Stimulated activated CD8-positive, alpha-beta memory T cell treated with anti-CD3 and anti-CD28 coated beads, Interleukin-4, amount 100 ng/mL, for 1 hour (primary cell): ENCODE measurements at regions not wholly inside any gene's neighbourhood (a gene's known extent, or its start where the extent isn't known, plus 50 kb on each side); places are given as distances from the start of the nearest gene placed in this dataset.

Experiments
- DNase-seq, 2 donors: peaks; one replicate each; pipeline ENCODE4 v3.0.0-alpha.2; 2020; ENCODE audit warnings: low read depth in 2 of 2, low spot score in 1 of 2

DNA sequence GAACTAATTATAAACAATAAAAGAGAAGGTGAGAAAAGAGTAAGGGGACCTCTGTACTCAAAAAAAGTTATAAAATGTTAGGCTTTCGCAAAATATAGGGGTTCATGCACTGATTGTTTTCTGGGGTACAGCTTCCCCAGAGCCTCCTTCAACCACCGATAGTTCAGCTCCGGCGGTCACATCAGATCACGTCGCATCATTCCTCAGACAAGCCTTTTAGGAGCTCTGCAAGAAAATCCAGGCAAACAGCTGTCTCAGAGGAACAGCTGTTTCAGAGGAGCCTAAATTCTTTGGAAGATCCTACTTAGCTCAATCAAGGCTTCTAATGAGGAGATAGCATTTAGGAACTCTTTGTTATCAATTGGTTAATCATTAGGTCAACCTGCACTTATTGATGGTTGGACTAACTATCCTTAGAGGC lies 78.7 kb downstream of the MYCN start:
- DNase-seq, result no peak

DNA sequence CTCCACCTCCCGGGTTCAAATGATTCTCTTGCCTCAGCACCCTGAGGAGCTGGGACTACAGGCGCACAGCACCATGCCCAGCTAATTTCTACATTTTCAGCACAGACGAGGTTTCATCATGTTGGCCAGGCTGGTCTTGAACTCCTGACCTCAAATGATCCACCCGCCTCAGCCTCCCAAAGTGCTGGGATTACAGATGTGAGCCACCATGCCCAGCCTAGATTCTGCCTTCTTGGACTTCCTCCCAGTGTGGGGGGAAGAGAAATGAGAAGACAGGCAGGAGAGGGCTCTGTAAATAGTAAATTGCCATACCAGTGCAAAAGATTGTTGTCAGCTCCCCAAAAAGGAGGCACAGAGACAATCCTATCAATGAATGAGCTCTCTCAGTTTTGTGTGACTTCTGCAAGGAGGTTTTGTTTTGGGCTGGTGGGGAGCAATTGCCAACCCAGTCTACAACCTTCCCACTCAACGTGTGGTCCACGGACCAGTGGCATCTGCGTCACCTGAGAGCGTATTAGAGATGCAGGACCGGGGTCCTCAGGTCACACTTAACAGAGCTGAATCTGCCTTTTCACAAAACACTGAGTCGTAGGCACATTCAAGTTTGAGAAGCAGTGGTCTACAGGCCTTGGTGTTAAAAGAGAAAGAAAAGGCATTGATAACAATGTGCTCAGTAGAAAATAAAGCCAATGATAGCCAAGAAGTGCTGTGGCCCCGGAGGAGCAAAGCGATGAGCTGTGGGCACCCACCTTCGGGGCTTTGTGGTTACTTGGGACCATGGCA lies 78.1 kb downstream of the MYCN start:
- DNase-seq, result no peak

DNA sequence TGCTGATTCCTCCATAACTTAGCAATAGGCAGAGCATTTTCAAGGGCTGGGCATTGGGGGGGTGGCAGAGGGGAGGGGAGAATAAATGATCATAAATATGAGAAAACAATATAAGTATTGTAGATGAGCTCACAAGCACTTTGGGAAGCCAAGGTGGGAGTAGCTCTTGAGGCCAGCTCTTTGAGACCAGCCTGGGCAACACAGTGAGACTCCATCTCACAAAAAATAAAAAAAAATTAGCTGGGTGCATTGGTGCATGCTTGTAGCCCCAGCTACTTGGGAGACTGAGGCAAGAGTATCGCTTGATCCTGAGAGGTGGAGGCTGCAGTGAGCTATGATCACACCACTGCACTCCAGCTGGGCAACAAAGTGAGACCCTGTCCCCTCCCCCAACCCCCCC lies 75.9 kb downstream of the MYCN start:
- DNase-seq, result no peak

DNA sequence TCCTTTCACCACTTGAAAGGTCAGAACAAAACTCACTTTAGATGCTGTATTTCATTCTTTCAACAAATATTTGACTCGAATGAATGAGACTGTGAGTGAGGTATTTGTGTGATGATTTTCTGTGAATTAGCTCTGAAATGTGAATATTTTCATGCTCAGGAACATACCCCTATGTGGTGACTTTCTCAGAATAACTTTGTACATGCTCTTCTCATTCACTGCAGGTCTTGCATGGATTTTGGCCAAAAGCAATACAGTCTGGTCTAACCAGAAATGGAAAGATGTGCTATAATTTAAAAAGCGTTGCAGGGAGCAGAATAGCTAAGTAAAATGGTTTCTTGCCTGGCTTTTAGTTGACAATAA lies 75.5 kb downstream of the MYCN start:
- no peak for DNase-seq

DNA sequence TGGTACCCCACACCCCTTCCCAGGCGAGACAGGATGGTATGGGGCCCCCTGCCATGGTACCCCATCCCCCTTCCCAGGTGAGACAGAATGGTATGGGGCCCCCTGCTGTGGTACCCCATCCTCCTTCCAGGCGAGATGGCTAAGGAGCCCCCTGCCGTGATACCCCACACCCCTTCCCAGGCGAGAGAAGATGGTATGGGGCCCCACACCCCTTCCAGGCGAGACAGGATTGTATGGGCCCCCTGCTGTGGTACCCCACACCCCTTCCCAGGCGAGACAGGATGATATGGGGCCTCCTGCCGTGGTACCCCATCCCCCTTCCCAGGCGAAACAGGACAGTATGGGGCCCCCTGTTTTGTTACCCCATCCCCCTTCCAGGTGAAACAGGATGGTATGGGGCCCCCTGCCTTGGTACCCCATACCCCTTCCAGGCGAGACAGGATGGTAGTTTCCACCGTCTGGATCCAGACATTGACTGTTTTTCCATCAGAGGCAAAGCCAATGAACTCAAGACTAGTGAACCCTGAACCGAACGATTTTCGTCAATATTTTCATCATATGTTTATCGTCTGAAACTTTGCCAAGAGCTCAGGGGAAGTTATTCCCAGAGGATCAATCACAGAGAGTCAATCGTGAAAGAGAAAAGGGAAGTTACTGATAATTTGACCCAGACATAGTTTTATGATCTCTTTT lies 75.0 kb downstream of the MYCN start:
- DNase-seq, result no peak

DNA sequence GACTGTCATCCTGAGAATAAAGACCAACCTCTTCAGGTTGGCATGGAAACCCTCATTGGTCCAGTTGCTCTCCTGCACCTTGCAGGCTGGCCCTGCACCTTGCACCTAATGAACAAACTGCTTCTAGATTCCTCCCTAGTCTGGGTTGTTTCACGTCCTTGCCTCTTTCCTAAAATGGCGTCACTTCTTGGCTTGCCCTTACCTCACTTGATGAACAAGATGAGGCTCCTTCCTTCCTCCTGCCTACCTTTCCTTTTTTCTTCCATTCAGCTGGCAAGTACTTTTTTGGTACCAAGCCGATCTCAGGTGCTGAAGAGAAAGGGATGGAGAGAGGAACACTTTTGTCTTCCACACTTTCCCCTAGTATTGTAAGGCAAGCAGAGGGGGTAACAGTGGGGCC lies 74.5 kb downstream of the MYCN start:
- DNase-seq, result no peak

DNA sequence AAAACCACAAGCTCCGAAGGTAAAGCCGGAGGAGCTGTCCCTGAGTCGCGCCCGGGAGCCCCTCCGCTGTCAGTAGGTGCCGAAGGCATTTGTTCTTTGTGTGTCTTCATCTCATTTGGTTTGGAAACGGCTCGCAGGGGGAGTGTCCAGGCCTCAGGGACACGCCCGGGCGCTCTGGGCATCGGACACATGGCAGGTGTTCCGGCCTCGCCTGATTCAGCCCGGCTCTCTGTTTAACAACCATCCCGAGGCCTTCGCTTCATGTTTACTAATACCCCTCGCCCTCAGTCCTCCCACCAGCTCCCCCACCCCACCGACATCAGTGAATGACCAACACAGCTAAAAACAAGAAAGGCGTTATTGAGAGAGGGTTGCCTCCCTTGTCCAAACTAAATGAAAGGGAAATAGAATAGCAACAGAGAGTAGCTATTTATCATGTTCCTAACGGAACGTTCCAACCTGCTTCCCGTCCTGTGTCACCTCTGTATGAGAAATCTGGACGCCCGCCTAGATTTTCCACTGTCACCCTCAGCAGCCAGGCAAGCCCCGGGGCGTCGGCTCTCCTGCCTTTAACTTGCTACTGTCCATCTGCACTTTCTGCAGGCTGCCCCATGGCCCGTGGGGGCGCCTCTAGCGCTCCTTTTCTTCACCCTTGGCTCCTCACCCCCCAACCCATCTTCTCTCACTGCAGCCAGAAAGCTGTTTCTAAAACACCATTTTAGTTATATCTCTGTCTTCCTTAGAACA lies 73.9 kb downstream of the MYCN start:
- DNase-seq, result no peak

DNA sequence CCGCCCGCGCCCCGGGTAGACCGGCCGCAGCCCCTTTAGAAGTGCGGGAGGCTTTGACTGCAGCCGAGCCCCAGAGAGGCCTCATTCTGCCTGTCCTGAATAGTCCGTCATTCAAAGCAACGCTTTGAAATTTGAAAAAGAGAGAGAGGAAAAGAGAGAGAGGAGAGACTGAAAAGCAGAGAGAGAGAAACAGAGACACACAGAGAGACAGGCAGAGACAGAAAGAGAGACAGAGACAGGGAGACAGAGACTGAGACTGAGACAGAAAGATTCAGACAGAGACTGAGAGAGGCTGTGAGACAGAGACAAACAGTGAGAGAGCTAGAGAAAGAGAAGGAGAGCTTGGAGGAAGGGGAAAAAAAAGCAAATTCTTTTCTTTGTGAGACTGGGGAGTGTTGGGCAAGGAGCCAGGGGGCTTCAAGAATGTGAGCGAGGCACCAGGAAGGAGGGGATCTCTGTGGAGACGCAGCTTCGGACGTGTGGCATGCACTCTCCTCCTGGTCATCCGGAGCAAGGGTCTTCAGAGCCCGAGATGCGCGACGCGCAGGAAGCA lies 73.1 kb downstream of the MYCN start:
- DNase-seq, result no peak

DNA sequence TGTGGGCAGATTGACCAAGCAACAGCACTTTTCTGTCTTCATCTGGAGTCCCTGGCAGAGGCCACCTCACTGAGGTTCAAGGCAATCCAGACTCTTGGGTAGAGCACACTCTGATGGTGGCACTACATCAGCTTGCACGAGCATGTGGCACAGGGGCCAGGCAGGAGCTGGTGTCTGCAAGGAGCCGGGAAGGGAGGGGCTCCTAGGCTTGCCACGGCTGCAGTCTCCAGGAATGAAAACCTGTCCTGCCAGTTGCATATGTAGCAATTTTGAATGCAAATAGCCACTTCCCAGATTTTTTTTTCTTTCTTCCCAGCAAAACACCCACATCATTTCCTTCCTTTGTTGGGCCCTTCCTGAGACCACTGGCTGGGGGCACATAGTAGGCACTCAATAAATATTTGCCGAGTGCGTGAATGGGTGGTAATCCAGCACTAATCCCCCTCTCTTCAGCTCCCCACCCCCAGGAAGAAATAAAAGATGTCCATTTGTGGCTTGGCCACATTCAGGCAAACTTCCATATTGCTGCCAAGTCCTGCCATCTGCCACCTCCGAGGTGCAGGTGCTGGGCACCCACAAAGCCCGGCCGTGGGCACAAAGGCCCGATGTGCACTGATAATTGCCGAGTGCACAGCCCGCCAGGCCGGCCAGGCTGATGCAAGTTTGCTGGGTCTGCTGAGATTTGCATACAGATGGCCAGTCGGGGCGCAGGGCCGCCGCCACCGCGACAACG lies 72.4 kb downstream of the MYCN start:
- DNase-seq, result no peak

DNA sequence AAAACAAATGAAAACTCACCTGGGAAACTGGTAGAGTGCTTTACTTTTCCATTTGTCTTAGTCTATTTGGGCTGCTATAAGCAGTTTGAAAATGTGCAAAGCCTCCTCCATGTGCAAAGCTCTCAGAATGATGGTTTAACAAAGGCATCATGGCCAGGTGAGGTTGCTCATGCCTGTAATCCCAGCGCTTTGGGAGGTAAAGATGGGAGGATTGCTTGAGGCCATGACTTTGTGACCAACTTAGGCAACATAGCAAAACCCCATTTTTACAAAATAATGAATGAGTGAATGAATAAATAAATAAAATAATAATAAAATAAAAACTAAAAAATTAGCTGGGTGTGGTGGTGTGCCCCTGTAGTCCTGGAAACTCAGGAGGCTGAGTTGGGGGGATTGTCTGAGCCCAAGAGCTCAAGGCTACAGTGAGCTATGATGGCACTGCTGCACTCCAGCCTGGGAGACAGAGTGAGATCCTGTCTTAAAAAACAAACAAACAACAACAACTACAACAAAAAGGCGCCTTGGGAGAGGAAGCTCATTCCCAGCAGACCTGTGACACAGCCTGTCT lies 71.8 kb downstream of the MYCN start:
- no peak for DNase-seq

DNA sequence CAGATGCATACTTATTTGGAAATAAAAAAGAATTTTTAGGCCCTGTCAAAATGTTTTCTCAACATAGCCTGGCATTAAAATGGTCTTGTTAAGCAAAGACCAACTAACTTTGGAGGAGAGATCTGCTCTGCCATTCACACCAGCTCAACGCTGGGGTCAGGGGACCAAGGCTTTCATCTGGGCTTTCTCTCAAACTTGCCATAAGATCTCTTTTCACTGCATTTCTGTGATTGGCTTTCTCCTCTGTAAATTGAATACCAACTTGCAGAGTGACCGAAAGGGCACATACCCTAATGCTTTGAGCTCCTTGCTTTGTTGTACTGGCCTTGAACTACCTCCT lies 71.2 kb downstream of the MYCN start:
- DNase-seq, result no peak

DNA sequence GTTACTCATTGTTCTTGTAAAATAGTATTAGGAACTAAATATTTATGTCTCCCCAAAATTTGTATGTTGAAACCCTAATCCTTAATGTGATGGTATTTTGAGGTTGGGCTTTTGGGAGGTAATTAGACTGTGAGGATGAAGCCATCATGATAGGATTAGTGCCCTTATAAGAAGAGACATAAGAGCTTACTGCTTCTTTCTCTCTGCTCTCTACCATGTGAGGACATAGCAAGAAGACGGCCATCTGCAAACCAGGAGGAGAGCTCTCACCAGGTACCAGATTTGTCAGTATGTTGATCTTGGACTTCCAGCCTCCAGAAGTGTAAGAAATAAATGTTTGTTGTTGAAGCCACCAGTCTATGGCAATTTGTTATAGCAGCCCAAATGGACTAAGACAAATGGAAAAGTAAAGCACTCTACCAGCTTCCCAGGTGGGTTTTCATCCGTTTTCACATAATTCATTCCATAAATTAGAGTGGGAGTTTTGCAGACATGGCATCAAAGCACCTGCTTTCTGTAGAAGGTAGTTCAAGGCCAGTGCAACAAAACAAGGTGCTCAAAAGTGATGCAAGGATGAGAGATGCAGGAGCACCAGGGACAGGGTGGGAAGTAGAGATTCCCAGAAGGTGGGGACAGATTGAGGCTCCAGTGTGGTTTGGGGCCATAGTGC lies 70.7 kb downstream of the MYCN start:
- DNase-seq, result no peak

DNA sequence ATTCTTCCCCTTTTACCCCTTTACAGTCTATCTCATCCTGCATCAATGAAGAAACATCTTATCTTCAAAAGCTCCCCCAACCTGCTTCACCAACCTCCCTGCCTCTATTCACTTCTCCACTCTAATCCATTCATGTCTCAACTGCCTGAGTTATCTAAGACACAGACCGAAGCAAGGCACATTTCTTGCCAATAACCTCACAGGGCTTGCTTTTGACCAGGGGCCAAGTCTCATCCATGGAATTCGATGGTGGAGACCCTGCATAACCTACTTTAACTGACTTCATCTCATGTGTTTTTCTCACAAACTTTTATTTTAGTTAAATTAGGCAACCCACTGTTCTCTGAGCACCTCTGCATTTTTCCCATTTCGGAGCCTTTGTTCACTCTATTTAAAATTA lies 69.7 kb downstream of the MYCN start:
- no peak for DNase-seq

DNA sequence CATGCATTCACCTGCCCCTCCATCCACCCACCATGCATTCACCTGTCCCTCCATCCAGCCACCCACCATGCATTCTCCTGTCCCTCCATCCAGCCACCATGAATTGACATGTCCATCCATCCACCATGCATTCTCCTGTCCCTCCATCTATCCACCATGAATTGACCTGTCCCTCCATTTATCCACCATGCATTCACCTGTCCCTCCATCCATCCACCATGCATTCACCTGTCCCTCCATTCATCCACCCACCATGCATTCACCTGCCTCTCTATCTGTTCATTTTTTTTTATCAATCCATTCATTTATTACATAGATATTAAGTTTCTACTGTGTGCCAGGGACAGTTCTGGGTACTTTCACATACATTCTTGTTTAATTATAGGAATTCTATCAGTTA lies 69.2 kb downstream of the MYCN start:
- DNase-seq, result no peak

DNA sequence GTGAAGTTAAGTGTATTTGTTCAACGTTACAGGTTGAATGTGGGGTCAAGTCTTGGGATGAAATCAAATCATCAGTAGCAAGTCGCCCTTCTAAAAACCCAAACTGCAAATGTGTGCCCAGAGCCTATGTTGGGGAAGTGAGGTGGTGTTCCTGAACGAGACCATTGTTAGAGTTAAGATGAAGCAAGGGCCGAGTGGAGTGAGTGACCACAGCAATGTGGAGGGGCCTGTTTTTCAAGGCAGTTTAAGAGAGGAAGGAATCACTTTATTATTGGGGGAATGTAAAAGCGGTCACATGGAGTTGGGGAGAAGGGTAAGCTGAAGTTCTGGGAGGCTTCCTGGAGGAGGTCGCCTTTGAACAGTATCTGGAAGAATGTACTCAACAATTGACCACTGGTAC lies 68.5 kb downstream of the MYCN start:
- no peak for DNase-seq

DNA sequence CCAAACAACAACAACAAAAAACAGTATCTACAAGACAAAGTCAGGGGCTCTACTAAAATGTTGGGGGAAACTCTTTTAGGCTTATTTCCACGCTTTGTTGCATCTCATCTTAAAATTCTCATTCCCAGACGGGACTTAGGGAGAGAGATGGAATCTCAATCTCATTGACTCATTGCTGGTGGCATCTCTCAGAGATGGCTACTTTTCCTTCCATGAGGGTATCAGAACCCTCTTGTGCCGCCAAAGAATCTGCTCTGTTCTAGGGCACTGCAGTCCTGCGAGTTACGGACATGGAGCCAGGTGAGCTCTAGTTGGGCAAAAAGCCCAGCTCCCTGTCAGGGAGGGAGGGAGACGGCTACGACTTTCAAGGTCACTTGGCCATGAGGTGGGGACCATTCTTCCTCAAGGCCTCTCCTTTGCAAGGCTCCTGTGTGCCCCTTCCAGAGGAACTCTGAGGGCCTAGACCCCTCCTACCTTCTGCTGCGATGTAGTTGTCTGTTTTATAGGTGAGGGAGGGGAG lies 68.0 kb downstream of the MYCN start:
- DNase-seq, result no peak

DNA sequence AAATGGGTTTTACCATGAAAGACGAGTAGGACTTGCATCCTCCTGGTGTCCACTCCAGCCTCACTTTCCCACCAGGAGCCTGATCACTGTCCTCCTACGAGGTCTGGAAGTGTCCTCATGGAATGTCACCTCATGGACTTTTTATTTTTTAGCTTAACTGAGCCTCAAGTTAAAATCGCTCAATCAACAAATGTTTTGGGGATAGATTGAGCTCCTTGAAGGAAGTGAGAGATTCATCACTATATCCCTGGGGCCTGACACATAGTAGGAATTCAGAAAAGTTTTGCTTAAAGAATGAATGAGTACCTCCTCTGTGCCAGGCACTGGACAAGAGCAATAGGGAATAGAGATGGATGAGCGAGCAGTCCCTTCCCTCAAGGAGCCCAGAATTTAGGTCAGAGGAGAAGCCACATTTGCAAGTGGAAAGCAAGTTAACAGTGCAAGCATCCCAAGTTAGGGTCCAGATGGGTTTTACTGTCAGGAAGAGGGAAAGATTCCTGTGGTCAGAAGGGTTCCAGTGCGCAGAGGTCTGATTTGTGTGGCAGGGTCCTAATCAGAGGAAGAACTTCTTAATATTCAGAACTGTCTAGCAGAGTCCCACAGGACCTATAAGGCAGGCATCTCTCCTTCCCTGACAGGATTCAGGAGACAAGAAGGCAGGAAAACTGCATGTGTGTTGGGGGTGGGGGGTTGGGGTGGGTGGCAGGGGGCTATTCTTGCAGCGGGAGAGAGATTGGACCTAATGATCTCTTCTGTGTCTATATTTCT lies 67.0 kb downstream of the MYCN start:
- no peak for DNase-seq

DNA sequence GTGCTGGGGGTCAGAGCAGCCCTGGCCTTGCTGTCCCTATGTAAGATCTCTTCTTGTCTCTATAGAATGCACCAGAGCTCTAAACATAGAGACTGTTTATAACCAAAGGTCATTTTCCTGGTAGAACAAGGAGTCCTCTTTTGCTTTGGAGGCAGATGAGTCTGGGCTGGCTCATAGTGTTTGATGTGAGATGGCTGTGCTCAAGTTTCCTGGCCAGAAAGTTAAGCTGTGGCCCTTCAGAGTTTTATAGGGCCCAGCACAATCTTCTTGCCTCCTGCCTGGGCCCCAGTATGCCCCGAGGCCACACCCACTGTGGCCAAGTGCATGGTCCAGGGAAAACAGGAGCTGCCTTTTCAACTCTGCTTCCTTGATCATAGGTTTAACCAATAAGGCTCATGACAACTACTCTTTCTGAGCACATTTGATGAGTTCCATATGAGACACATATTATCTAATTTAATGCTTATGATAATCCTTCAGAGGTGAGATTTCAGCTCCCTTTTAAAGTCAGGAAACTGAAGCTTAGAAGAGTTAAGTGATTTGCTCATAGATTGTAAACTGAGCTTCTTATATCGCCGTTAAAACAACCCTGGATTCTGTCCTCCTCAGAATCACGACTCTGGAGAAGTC lies 66.3 kb downstream of the MYCN start:
- DNase-seq, result no peak
